CD14-positive monocyte (primary cell): ENCODE measurements at regions not wholly inside any gene's neighbourhood (a gene's known extent, or its start where the extent isn't known, plus 50 kb on each side); places are given as distances from the start of the nearest gene placed in this dataset.
A peak's percentile ranks its signal among the peaks of the same experiment; 100 is the strongest.

Source experiments
- DNase-seq, 3 donors: peaks; one replicate each; pipeline ENCODE4 v3.0.0-alpha.2; 2011 to 2022
- H2AFZ ChIP-seq: 2 replicates; pipeline ENCODE4 v1.6.0; 2012; ENCODE audit warnings: mild to moderate bottlenecking, low read depth, low read length, inconsistent platforms; ENCODE audit not compliant: insufficient read depth, poor library complexity, severe bottlenecking
- H3K27ac ChIP-seq, 2 donors: 1 replicate in 1 of 2; 2 replicates in 1 of 2; pipeline ENCODE4 v1.5.1; 2012 to 2013; ENCODE audit warnings: low read length in 2 of 2, control low read depth in 1 of 2, inconsistent platforms in 1 of 2, low read depth in 1 of 2, mild to moderate bottlenecking in 1 of 2
- H3K27me3 ChIP-seq, 2 donors: one replicate each; pipeline versions ENCODE4 v1.6.0 to v1.6.1; 2011 to 2013; ENCODE audit warnings: low read length in 2 of 2; ENCODE audit not compliant: control insufficient read depth in 2 of 2, insufficient read depth in 2 of 2
- H3K36me3 ChIP-seq, 2 donors: replicated peaks in 1 of 2; 1 replicate in 1 of 2; 2 replicates in 1 of 2; pipeline versions ENCODE4 v1.5.1 to v1.6.1; 2012 to 2013; ENCODE audit warnings: low read length in 2 of 2, control low read depth in 1 of 2, inconsistent platforms in 1 of 2, mild to moderate bottlenecking in 1 of 2; ENCODE audit not compliant: insufficient read depth in 2 of 2, control insufficient read depth in 1 of 2
- H3K4me1 ChIP-seq, 2 donors: 1 replicate in 1 of 2; 2 replicates in 1 of 2; pipeline versions ENCODE4 v1.5.1 to v1.6.1; 2012 to 2013; ENCODE audit warnings: low read length in 2 of 2, control low read depth in 1 of 2, inconsistent platforms in 1 of 2, mild to moderate bottlenecking in 1 of 2, moderate library complexity in 1 of 2; ENCODE audit not compliant: insufficient read depth in 2 of 2, control insufficient read depth in 1 of 2
- H3K4me2 ChIP-seq: replicated peaks from 2 replicates; pipeline ENCODE3; 2012; ENCODE audit warnings: low read length, moderate library complexity, mild to moderate bottlenecking; ENCODE audit not compliant: poor library complexity, severe bottlenecking; ENCODE audit errors: extremely low read depth
- H3K4me3 ChIP-seq, 3 experiments: fragments of 200-600 bp in 1 of 3; sonication (generic) in 1 of 3; replicated peaks in 1 of 3; 1 replicate in 2 of 3; 2 replicates in 1 of 3; pipeline ENCODE4 v1.5.1; 2011 to 2013; ENCODE audit warnings: low read length in 3 of 3, mild to moderate bottlenecking in 3 of 3, control low read depth in 2 of 3, low read depth in 2 of 3, inconsistent platforms in 1 of 3, moderate library complexity in 1 of 3
- H3K79me2 ChIP-seq: 2 replicates; pipeline ENCODE4 v1.6.0; 2012; ENCODE audit warnings: mild to moderate bottlenecking, control low read depth, inconsistent platforms, low read length, moderate library complexity; ENCODE audit not compliant: insufficient read depth
- H3K9ac ChIP-seq: 2 replicates; pipeline ENCODE4 v1.6.0; 2017; ENCODE audit warnings: low read length, mild to moderate bottlenecking; ENCODE audit not compliant: insufficient read depth, poor library complexity, severe bottlenecking
- H3K9me3 ChIP-seq, 2 donors: replicated peaks in 1 of 2; 1 replicate in 1 of 2; 2 replicates in 1 of 2; pipeline versions ENCODE4 v1.5.1 to v1.6.1; 2012 to 2013; ENCODE audit warnings: low read length in 2 of 2, control low read depth in 1 of 2; ENCODE audit not compliant: control insufficient read depth in 1 of 2, insufficient read depth in 1 of 2
- H4K20me1 ChIP-seq: 2 replicates; pipeline ENCODE4 v1.6.0; 2012; ENCODE audit warnings: mild to moderate bottlenecking, low read length, control low read depth, moderate library complexity; ENCODE audit not compliant: insufficient read depth
- H3K27ac Mint-ChIP-seq, 7 donors: one replicate each; pipeline ENCODE4 v1.8.0; 2020; ENCODE audit warnings: mild to moderate bottlenecking in 7 of 7, mixed read lengths in 7 of 7, moderate library complexity in 6 of 7, inconsistent platforms in 2 of 7
- H3K27me3 Mint-ChIP-seq, 3 donors: one replicate each; pipeline ENCODE4 v1.8.0; 2021 to 2022; ENCODE audit warnings: low read depth in 3 of 3, mild to moderate bottlenecking in 3 of 3, mixed read lengths in 3 of 3, moderate library complexity in 3 of 3, inconsistent platforms in 1 of 3
- H3K36me3 Mint-ChIP-seq, 2 donors: one replicate each; pipeline ENCODE4 v1.8.0; 2020; ENCODE audit warnings: mixed read lengths in 2 of 2, inconsistent platforms in 1 of 2, mild to moderate bottlenecking in 1 of 2
- H3K4me1 Mint-ChIP-seq: one replicate; pipeline ENCODE4 v1.8.0; 2020; ENCODE audit warnings: mild to moderate bottlenecking, mixed read lengths
- H3K4me3 Mint-ChIP-seq, 2 donors: one replicate each; pipeline ENCODE4 v1.8.0; 2020; ENCODE audit warnings: mild to moderate bottlenecking in 2 of 2, mixed read lengths in 2 of 2, moderate library complexity in 1 of 2
- H3K9me3 Mint-ChIP-seq, 7 donors: one replicate each; pipeline ENCODE4 v1.8.0; 2020 to 2022; ENCODE audit warnings: mixed read lengths in 7 of 7, mild to moderate bottlenecking in 6 of 7, moderate library complexity in 6 of 7, inconsistent platforms in 2 of 7
- WGBS: methylation state at CpG from one replicate; pipeline ENCODE4 v1.1.5; 2013; ENCODE audit warnings: missing lambda C conversion rate; ENCODE audit not compliant: insufficient coverage; 5-methylcytosine and 5-hydroxymethylcytosine counted together
- intact Hi-C, 2 donors: fragments of 100-400 bp; cut with micrococcal nuclease; formaldehyde crosslinking; loops; one replicate each; pipeline versions ENCODE4 v1.15.0 to v1.15.1; 2023
- TF ChIP-seq, protein P1 (sequence below): fragments of 200-600 bp; IDR thresholded peaks from one replicate; pipeline ENCODE4 v1.8.0; 2022; ENCODE audit warnings: antibody characterized with exemption, mild to moderate bottlenecking

DNA sequence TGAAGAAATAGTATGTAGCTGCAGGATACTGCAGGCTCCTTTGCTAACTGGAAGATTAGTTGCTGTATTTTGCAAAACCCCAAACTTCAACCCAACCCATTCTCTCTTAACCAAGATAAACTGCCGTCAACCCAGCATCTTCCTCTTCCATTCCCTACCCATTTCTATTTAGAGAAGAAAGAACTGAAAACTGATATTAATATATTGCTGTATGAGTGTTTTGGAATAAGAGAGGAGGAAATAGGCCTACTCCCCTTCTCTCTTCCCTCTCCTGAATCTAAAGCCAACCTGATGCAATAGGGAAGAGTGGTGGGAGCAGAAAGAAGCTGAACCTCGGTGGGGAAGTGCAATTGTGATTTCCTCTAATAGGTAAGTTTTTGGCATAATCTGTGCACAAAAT is 83.7 kb downstream of the TMEM215 start:
- H2AFZ ChIP-seq: no peak overlapping the region
- H3K27me3 ChIP-seq: peaks cover 0 to 2% of the 10 kb centered on the region in 2 donors
- H3K27me3 Mint-ChIP-seq: peaks cover 6 to 17% (median 8%) of the 10 kb centered on the region in 3 donors
- H3K4me1 Mint-ChIP-seq: peaks cover 46% of the 10 kb centered on the region
- no peaks in the 10 kb centered on the region for H3K9me3 ChIP-seq
- H3K36me3 ChIP-seq: no peaks in the 10 kb centered on the region
- H3K4me3 Mint-ChIP-seq: peak overlapping the region in 1 of 2 donors; percentile 19
- H3K9me3 Mint-ChIP-seq: peaks cover 0 to 4% (median 1%) of the 10 kb centered on the region in 7 donors
- H3K79me2 ChIP-seq: no peaks in the 10 kb centered on the region
- intact Hi-C loops: no loop called here
- H3K4me1 ChIP-seq: peaks cover 31 to 40% of the 10 kb centered on the region in 2 donors
- H3K9ac ChIP-seq: no peak overlapping the region
- peak overlapping the region in 2 of 7 donors; percentile 41 to 50 for H3K27ac Mint-ChIP-seq
- DNase-seq: no peak
- no peak overlapping the region for H3K4me2 ChIP-seq
- H3K36me3 Mint-ChIP-seq: no peaks in the 10 kb centered on the region
- TF ChIP-seq, protein P1, sequence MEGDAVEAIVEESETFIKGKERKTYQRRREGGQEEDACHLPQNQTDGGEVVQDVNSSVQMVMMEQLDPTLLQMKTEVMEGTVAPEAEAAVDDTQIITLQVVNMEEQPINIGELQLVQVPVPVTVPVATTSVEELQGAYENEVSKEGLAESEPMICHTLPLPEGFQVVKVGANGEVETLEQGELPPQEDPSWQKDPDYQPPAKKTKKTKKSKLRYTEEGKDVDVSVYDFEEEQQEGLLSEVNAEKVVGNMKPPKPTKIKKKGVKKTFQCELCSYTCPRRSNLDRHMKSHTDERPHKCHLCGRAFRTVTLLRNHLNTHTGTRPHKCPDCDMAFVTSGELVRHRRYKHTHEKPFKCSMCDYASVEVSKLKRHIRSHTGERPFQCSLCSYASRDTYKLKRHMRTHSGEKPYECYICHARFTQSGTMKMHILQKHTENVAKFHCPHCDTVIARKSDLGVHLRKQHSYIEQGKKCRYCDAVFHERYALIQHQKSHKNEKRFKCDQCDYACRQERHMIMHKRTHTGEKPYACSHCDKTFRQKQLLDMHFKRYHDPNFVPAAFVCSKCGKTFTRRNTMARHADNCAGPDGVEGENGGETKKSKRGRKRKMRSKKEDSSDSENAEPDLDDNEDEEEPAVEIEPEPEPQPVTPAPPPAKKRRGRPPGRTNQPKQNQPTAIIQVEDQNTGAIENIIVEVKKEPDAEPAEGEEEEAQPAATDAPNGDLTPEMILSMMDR: no peak
- no peaks in the 10 kb centered on the region for H4K20me1 ChIP-seq
- no CpG with 5 or more reads among the region's 2 CpGs for WGBS
- no peak overlapping the region for H3K4me3 ChIP-seq
- no peak overlapping the region for H3K27ac ChIP-seq

DNA sequence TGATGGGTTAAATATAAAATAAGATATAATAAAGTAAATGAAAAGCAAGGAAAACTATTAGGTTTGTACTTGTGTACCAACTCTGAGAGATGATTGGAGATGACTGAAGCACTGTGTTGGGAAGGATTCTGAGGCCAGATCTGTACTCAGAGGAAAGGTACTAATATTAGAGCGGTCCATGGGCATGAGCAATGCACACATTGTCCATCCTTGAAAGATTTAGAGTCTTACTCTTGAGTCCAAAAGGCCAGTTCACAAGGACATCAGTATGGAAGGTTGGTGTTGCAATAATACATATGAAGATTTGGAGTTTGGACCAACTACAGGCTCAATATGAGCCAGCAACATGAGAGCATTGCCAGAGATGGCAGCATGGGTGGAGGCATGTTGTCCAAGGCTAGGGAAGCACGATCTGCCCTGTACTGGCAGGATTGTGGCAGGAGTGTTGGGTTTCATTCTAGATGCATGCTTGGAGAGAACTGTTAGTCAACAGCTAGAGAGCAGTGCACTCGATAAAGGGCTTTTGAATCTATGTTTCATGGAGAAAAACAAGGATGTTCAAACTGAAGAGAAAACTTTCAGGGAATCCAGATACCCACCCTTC is 84.4 kb downstream of the TMEM215 start:
- H3K4me3 Mint-ChIP-seq: no peak overlapping the region
- DNase-seq: no peak
- peaks cover 3 to 14% (median 6%) of the 10 kb centered on the region in 3 donors for H3K27me3 Mint-ChIP-seq
- no peak overlapping the region for H3K27ac Mint-ChIP-seq
- H3K9ac ChIP-seq: no peak overlapping the region
- H3K27ac ChIP-seq: no peak overlapping the region
- H3K4me1 Mint-ChIP-seq: peaks cover 46% of the 10 kb centered on the region
- H3K27me3 ChIP-seq: peaks cover 0 to 4% of the 10 kb centered on the region in 2 donors
- no peaks in the 10 kb centered on the region for H3K9me3 ChIP-seq
- no peak overlapping the region for H2AFZ ChIP-seq
- H3K79me2 ChIP-seq: no peaks in the 10 kb centered on the region
- H4K20me1 ChIP-seq: no peaks in the 10 kb centered on the region
- TF ChIP-seq, protein P1: no peak
- no peaks in the 10 kb centered on the region for H3K36me3 Mint-ChIP-seq
- WGBS: 93% methylated on average over 2 of the region's 3 CpGs
- intact Hi-C loops: no loop called here
- peaks cover 31 to 40% of the 10 kb centered on the region in 2 donors for H3K4me1 ChIP-seq
- H3K9me3 Mint-ChIP-seq: peaks cover 0 to 4% (median 1%) of the 10 kb centered on the region in 7 donors
- no peaks in the 10 kb centered on the region for H3K36me3 ChIP-seq
- H3K4me3 ChIP-seq: no peak overlapping the region
- H3K4me2 ChIP-seq: no peak overlapping the region
